ENCODE measurements at regions not wholly inside any gene's neighbourhood (a gene's known extent, or its start where the extent isn't known, plus 50 kb on each side); places are given as distances from the start of the nearest gene placed in this dataset.

DNA sequence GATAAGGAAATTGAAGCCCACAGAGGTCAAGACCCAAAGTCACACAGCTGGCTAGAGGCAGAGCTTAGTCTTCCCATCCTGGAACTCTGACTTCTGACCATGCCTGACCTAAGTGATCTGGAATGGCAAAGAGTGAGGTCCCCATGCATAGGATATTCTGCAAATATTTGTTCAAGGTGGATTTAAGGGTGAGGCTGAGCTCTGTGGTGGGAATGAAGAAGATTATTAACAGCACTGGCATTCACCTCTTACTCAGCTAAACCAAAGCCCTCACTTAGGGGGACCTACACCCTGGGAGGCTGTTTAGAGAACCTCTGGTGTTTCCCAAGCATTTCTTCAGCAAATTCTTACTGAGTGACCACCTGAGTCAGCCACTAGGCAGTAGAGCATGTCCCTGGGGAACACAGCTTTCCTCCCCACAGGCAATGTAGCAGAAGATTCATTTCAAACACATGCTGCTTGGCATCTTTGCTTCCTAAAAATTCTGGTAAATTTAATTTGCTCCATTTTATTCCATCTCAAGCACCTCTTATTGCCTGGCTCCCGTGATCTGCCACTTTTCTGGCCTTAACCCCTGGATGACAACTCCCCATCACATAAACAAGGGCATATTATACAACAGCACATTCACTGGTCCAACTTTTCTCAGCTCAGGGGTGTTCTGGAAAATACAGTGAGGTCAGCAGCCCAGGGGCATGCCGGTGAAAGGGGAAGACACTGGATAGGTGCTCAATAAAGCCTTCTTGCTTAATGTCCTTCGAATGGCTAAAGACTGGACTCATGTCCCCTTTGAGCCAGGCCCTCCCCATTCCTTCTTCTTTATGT, 176.0 kb downstream of the ABHD5 start:
- peak; percentile 10 for DNase-seq (ENCODE audit: low spot score)

DNA sequence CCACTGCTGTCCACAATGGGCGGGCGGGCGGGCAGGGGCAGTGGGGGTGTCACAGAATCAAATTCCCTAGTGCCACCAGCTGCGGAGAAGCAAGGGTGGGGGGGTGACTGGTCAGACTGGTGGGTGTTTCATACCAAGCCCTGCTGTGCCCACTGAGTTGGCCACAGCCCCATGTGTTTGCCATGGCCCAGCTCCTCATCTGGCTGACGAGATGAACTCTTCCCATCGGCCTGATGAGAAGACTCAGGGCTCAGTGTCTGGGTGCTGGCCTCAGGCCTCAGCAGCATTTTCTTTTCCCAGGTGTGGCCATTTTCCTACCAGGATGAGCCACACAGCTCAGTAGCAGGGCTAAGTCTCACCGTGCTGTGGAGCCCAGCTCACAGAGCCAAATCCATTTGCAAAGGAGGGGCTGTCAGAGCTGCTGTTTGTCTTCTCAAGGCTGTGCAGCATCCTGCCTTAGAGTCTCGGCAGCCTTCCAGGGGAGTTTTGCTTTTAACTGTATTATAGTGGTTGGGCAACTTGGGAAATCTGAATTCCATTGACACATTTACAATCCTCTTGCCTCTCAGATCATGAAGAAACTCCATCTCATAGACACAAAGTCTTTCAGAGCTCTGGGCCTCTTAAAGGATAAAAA, 176.8 kb downstream of the ABHD5 start:
- DNase-seq (ENCODE audit: low spot score) = no peak

DNA sequence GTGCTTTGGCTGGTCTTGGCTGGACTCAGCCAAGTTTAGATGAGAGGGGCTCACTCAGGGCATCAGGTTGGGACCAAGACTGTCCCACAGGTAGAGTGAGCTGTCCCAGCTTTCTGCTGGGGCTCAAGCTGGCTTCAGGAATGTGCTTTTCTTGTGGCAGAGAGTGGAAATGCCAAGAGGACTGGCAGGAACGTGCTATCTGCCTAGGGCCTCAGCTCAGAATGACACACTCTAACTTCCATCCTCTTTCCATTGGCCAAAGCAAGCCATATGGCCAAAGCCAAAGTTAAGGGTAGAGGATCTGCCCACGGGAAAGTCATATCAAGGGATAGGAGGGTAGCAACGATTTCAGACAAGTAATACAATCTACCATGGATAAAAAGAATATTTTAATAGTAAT, 178.8 kb downstream of the ABHD5 start:
- no peak for DNase-seq (ENCODE audit: low spot score)

- DNase-seq (ENCODE audit: low spot score) = peak; percentile 15
Measured at GRCh38 chr3:43870120-43870519, 179.4 kb downstream of the ABHD5 start.

DNA sequence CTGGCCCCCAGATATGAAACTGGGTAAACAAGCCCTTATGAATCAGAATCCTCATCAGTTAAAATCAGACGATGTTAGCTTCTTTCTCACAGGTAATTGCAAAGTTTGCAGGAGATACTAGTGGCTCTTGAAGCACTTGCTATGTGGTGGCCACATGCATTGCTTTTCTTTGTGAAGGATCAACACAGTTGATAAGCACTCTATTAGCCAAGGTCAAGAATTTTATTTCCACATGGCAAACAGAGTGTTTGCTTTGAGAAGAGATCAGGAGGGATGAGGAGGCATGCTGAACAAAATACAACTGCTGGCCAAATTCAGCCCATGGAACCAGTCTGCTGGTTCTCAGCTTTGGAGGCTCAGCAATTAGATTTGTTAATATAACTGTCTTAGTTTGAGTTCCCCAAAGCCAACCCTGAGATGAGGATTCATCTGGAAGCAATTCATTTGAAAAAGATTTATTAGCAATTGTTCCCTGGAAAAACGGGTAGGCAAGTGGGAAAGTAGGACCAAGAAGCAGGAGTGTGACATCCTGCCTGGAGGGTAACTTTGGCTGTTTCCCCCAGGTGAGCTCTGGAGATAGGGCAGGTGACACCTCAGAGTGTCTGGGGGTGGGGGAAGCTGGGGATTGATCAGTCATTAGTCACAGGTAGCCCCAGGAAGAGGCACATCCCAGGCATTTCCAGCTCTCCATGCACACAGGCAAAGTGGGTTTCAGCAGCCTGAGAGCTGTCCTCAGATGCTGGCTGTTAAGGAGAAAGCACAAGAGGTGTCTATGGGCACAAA, 180.3 kb downstream of the ABHD5 start:
- DNase-seq (ENCODE audit: low spot score) = no peak

- DNase-seq (ENCODE audit: low spot score) = no peak
Measured at GRCh38 chr3:43871627-43872245, 181.0 kb downstream of the ABHD5 start.

DNA sequence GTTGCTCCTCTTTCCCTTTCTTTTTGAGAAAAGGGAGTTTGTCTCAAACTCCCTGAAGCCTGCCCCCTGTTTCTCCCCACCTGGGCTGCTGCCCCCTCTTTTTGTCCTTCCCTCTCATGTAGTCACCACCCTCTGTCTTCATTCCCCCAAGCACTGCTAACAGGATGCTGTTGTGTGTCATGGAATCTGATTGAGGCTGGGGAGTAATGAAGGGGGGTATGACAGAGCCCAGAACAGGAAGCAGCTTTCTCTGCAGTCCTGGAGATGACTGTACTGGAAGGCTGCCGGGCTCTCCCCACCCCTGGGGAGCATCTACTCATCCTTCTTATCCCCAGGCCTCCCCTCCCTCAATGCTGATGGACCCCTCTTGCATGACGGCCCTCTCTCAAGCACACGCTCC, 181.6 kb downstream of the ABHD5 start:
- no peak for DNase-seq (ENCODE audit: low spot score)

GRCh38 chr3:43872901-43873300, 182.2 kb downstream of the ABHD5 start:
- DNase-seq (ENCODE audit: low spot score) = no peak

- DNase-seq (ENCODE audit: low spot score) = no peak
Measured at GRCh38 chr3:43873723-43874122, 183.0 kb downstream of the ABHD5 start.

- no peak for DNase-seq (ENCODE audit: low spot score)
Measured at GRCh38 chr3:43874290-43874689, 183.6 kb downstream of the ABHD5 start.

GRCh38 chr3:43874731-43875130, 184.0 kb downstream of the ABHD5 start:
- no peak for DNase-seq (ENCODE audit: low spot score)

DNA sequence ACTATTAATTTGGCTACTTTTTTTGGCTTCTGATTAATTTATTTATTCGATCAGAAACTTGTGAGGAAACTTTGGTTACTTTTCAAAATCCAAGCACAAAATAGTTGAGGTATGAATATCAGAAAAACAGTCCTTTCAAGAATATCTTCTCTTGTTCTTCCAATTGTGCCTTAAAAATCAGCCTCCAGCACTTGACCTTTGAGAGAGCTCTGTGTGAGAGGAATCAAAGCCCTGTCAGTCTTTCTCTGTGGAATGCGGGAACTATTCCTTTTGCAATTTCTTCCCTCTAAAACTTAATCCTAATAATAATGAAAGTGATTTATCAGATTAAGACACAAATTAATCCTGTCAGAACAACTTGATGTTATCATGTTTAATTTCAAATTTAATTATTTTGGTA, 185.9 kb downstream of the ABHD5 start:
- no peak for DNase-seq (ENCODE audit: low spot score)

DNA sequence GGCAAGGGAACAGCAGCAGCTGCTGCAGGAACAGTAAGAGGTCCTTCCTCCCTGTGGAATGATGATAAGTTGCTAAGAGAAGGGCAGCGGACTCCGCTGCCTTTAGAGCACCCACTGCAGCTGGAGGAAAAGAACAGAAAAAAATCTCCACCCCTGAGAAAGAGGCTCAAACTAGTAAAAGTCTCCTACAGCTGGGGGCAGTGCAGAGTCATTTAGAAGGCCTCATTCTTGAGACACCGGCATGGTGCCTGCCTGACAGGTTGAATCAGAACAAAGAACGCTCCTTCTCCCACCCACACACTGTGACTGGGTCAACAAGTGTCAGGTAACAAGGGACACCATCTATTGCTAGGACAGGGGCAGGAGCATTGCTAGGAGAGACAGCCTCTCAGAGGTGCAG, 188.4 kb downstream of the ABHD5 start:
- peak; percentile 61 for DNase-seq (ENCODE audit: low spot score)

- no peak for DNase-seq (ENCODE audit: low spot score)
Measured at GRCh38 chr3:43882976-43883680, 192.4 kb downstream of the ABHD5 start.

GRCh38 chr3:43883729-43884396, 193.1 kb downstream of the ABHD5 start:
- no peak for DNase-seq (ENCODE audit: low spot score)

DNA sequence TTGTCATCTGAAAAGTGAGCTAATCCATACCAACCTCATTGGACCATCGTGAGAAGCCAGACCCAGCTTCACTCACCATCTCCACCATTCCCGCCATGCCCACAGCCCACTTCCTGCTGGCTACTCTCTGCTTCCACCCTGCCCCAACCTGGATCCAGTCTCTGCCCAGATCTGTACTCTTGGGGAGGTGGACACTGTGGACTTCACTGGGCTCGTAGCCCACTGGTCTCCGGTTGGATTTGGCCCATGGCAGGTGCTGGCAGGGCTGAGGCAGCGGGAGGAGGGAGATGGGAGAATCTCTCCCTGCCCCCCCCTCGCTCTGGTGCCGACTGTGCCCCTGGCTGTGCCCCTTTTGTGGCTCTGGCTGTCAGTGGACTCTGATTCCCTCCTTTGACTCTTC, 193.8 kb downstream of the ABHD5 start:
- DNase-seq (ENCODE audit: low spot score) = no peak

GRCh38 chr3:43885908-43886618, 195.3 kb downstream of the ABHD5 start:
- no peak for DNase-seq (ENCODE audit: low spot score)

DNA sequence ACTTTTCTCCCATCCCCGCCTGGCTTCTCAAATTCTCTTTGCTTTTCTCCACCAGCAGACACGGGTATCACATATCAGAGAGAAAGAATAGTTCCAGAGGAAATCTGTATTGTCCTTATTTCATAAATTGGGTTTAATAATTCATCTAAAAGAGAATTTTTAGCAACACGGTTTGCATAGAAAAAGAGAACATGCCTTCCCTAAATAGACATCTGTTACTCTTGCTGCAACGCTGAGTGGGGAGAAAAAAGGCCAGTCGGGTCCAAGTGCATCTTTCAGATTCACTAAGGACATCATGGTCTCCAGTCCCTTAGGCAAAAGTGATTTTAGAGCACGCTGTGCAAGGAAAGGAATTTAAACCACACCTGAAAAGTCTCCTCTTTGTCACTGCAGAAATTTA, 201.3 kb downstream of the ABHD5 start:
- no peak for DNase-seq (ENCODE audit: low spot score)

DNA sequence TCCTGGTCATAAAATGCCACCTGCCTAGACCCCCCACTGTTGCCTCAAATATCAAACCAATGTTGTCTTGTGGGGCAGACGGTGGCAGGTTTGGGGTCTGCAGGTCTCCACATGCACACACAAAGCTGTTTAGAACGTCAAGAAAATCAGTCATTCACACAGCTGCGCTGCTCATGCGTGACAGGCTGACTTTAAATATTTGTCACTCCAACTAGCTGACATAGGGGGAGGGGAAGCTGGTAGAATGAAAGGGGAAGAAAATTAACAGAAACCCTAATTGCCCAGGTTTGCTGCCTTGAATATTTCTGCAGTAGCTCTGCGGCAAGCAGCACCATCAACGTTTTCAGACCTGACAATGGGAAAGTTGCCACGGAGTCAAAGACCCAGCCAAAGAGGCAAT, 201.8 kb downstream of the ABHD5 start:
- DNase-seq (ENCODE audit: low spot score) = no peak

DNA sequence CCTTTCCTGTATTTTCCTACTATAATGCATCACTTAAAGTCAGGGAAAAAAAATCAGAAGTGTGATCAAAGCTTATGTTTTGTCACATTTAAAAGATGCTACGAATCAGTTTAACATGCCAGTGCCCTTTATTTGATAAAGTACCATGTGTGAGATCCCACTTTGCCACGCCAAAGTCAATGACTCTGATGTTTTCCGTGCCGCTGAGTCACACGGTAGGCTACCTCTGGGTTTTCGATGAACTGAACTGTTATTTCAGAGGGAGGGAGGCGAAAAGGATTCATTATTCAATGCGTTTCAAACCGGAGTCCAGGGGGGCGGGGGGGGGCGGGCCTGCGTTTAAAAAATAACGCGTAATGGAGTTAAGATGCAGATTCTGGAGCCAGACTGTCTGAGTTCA, 203.0 kb downstream of the ABHD5 start:
- no peak for DNase-seq (ENCODE audit: low spot score)
